GM23338 (cell line): ENCODE measurements at regions not wholly inside any gene's neighbourhood (a gene's known extent, or its start where the extent isn't known, plus 50 kb on each side); places are given as distances from the start of the nearest gene placed in this dataset.

ENCODE experiments used
- ATAC-seq: fragments of 200-7000 bp; cut with Tn5 transposase; 3 replicates; pipeline ENCODE4 v1.9.1; 2020
- DNase-seq: peaks from one replicate; pipeline ENCODE4 v3.0.0-alpha.2; 2015; ENCODE audit warnings: low spot score
- H2AFZ ChIP-seq: fragments of 200-600 bp; sonication (generic); 2 replicates; pipeline ENCODE4 v1.8.0; 2016; ENCODE audit warnings: antibody characterized with exemption, mild to moderate bottlenecking, moderate library complexity
- H3F3A ChIP-seq: fragments of 200-600 bp; sonication (generic); replicated peaks from 2 replicates; pipeline ENCODE4 v1.8.0; 2017; ENCODE audit warnings: antibody characterized with exemption, mixed run types, low read depth
- H3K27ac ChIP-seq: fragments of 200-600 bp; sonication (generic); 2 replicates; pipeline ENCODE4 v1.6.1; 2016; ENCODE audit warnings: low read depth
- H3K27me3 ChIP-seq: fragments of 200-600 bp; sonication (generic); 2 replicates; pipeline ENCODE4 v1.8.0; 2016; ENCODE audit warnings: mild to moderate bottlenecking, mixed run types, moderate library complexity; ENCODE audit not compliant: insufficient read depth
- H3K36me3 ChIP-seq: fragments of 200-600 bp; sonication (generic); 2 replicates; pipeline ENCODE4 v1.8.0; 2016; ENCODE audit warnings: mild to moderate bottlenecking; ENCODE audit not compliant: insufficient read depth
- H3K4me1 ChIP-seq: fragments of 200-600 bp; sonication (generic); 2 replicates; pipeline ENCODE4 v1.8.0; 2016; ENCODE audit warnings: mild to moderate bottlenecking, moderate library complexity; ENCODE audit not compliant: insufficient read depth
- H3K4me2 ChIP-seq: fragments of 200-600 bp; sonication (generic); 2 replicates; pipeline ENCODE4 v1.7.1; 2017; ENCODE audit warnings: mixed run types
- H3K4me3 ChIP-seq: fragments of 200-600 bp; sonication (generic); 2 replicates; pipeline ENCODE4 v1.6.1; 2016; ENCODE audit warnings: mixed run types
- H3K79me2 ChIP-seq: fragments of 200-600 bp; sonication (generic); replicated peaks from 2 replicates; pipeline ENCODE4 v1.8.0; 2017; ENCODE audit warnings: mild to moderate bottlenecking; ENCODE audit not compliant: insufficient read depth
- H3K9me2 ChIP-seq: fragments of 200-600 bp; sonication (generic); 2 replicates; pipeline ENCODE4 v1.8.0; 2017; ENCODE audit not compliant: insufficient read depth
- H4K20me1 ChIP-seq: fragments of 200-600 bp; sonication (generic); replicated peaks from 2 replicates; pipeline ENCODE4 v1.8.0; 2017; ENCODE audit warnings: mild to moderate bottlenecking; ENCODE audit not compliant: insufficient read depth
- H3K27ac Mint-ChIP-seq: 2 replicates; pipeline ENCODE4 v1.8.0; 2020; ENCODE audit warnings: inconsistent platforms, mild to moderate bottlenecking, moderate library complexity, mixed read lengths
- H3K27me3 Mint-ChIP-seq: 3 replicates; pipeline ENCODE4 v1.8.0; 2022; ENCODE audit warnings: low read depth, mild to moderate bottlenecking, moderate library complexity, mixed read lengths, inconsistent platforms; ENCODE audit not compliant: insufficient read depth, poor library complexity
- H3K36me3 Mint-ChIP-seq: 3 replicates; pipeline ENCODE4 v1.8.0; 2021; ENCODE audit warnings: low read depth, mild to moderate bottlenecking, inconsistent platforms, moderate library complexity, mixed read lengths
- H3K4me1 Mint-ChIP-seq: 3 replicates; pipeline ENCODE4 v1.8.0; 2020; ENCODE audit warnings: mild to moderate bottlenecking, inconsistent platforms, mixed read lengths
- H3K4me3 Mint-ChIP-seq: 3 replicates; pipeline ENCODE4 v1.8.0; 2021; ENCODE audit warnings: moderate library complexity, mild to moderate bottlenecking, inconsistent platforms, mixed read lengths
- H3K9me3 Mint-ChIP-seq: 3 replicates; pipeline ENCODE4 v1.8.0; 2020; ENCODE audit warnings: moderate library complexity, mild to moderate bottlenecking, inconsistent platforms, mixed read lengths
- CREB1 ChIP-seq: fragments of 250-450 bp; sonication (Bioruptor Pico); IDR thresholded peaks from 2 replicates; pipeline ENCODE4 v1.5.0; 2020; ENCODE audit warnings: low read depth, mild to moderate bottlenecking, moderate library complexity
- EZH2phosphoT487 ChIP-seq: fragments of 200-600 bp; sonication (generic); IDR thresholded peaks from one replicate; pipeline ENCODE4 v1.8.1; 2018; ENCODE audit warnings: antibody characterized with exemption; ENCODE audit not compliant: unreplicated experiment
- JUNB ChIP-seq: IDR thresholded peaks from one replicate; pipeline ENCODE4 v1.6.1; 2016; ENCODE audit warnings: antibody characterized with exemption; ENCODE audit not compliant: unreplicated experiment
- NANOG ChIP-seq: IDR thresholded peaks from 2 replicates; pipeline ENCODE4 v1.6.1; 2016; ENCODE audit warnings: antibody characterized with exemption, borderline replicate concordance
- POLR2AphosphoS5 ChIP-seq: IDR thresholded peaks from 2 replicates; pipeline ENCODE4 v1.6.1; 2016; ENCODE audit warnings: antibody characterized with exemption, low read depth
- ZNF114 ChIP-seq: fragments of 250-450 bp; sonication (Bioruptor Pico); IDR thresholded peaks from 2 replicates; pipeline ENCODE4 v1.5.0; 2020; ENCODE audit warnings: mild to moderate bottlenecking, moderate library complexity
- ZNF331 ChIP-seq: fragments of 250-450 bp; sonication (Bioruptor Pico); IDR thresholded peaks from 2 replicates; pipeline ENCODE4 v1.5.0; 2020; ENCODE audit warnings: low read depth, mild to moderate bottlenecking, moderate library complexity
- TF ChIP-seq, protein P1 (sequence below): IDR thresholded peaks from 2 replicates; pipeline ENCODE4 v1.6.1; 2016; ENCODE audit warnings: antibody characterized with exemption
- TF ChIP-seq, protein P2 (sequence below): fragments of 250-450 bp; sonication (Bioruptor Pico); IDR thresholded peaks from 2 replicates; pipeline ENCODE4 v1.5.0; 2020; ENCODE audit warnings: mild to moderate bottlenecking, moderate library complexity
- TF ChIP-seq, protein P3 (sequence below): IDR thresholded peaks from one replicate; pipeline ENCODE4 v1.6.1; 2018; ENCODE audit warnings: antibody characterized with exemption; ENCODE audit not compliant: unreplicated experiment

DNA sequence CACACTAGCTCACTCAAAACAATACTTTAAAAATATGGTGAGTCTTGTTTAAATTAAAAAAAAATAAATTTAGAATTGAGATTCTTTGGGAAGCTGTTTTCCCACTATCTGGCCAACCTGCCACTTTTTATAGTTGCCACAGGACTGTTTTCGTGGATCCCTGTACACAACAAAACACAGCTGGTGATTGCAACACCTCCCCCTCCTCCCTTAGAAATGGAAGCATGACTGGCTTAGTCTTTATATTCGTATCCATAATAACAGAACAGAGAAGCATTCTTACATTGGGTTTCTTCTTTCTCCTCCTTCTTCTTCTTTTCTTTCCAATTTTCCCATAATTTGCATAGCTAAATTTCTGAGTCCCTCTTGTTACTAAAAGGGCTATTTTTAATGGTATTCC is 79.5 kb upstream of the GJB6 start:
- Histone ChIP-seq H3F3A (no peaks in the 10 kb centered on the region), H3K27me3 (no peaks in the 10 kb centered on the region), H3K4me3 (no peak overlapping the region), H3K4me2 (no peak overlapping the region), H3K27ac (no peak overlapping the region), H3K4me1 (no peaks in the 10 kb centered on the region), H3K79me2 (no peaks in the 10 kb centered on the region), H2AFZ (no peak overlapping the region), H3K36me3 (no peaks in the 10 kb centered on the region), H4K20me1 (no peaks in the 10 kb centered on the region), H3K9me2 (no peaks in the 10 kb centered on the region)
- DNase-seq, result no peak
- Mint-ChIP-seq H3K36me3 (no peaks in the 10 kb centered on the region), H3K27ac (no peak overlapping the region), H3K4me1 (no peaks in the 10 kb centered on the region), H3K27me3 (no peaks in the 10 kb centered on the region), H3K4me3 (no peak overlapping the region), H3K9me3 (peaks cover 10% of the 10 kb centered on the region)
- no peak for ATAC-seq
- TF ChIP-seq NANOG (no peak), ZNF114 (CRISPR knock-in tag) (no peak)
- TF ChIP-seq, protein P1, sequence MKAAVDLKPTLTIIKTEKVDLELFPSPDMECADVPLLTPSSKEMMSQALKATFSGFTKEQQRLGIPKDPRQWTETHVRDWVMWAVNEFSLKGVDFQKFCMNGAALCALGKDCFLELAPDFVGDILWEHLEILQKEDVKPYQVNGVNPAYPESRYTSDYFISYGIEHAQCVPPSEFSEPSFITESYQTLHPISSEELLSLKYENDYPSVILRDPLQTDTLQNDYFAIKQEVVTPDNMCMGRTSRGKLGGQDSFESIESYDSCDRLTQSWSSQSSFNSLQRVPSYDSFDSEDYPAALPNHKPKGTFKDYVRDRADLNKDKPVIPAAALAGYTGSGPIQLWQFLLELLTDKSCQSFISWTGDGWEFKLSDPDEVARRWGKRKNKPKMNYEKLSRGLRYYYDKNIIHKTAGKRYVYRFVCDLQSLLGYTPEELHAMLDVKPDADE, result no peak

DNA sequence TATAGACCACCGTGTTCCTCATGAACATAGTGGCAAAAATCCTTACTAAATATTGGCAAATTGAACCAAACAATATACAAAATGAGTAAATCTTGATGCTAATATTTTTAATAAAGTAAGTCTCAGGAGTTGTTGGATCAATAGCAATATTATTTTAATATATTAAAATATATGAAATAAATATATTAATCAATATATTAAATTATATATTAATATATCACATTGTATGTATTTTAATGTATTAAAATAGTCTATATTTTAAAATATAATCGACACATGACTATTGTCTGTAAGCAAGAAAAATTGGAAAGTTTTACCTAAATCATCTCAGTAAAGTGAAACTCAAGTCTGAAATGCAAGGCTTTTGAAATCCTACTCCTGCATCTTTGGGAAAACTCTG is 78.9 kb upstream of the GJB6 start:
- Mint-ChIP-seq H3K4me1 (no peaks in the 10 kb centered on the region), H3K27me3 (no peaks in the 10 kb centered on the region), H3K9me3 (peaks cover 10% of the 10 kb centered on the region), H3K27ac (no peak overlapping the region), H3K4me3 (no peak overlapping the region), H3K36me3 (no peaks in the 10 kb centered on the region)
- no peak overlapping the region for H2AFZ ChIP-seq
- no peaks in the 10 kb centered on the region for H4K20me1 ChIP-seq
- DNase-seq (no peak), ATAC-seq (no peak)
- no peak overlapping the region for H3K27ac ChIP-seq
- H3K4me3 ChIP-seq, result no peak overlapping the region
- no peaks in the 10 kb centered on the region for H3K9me2 ChIP-seq
- no peaks in the 10 kb centered on the region for H3F3A ChIP-seq
- no peak overlapping the region for H3K4me2 ChIP-seq
- H3K27me3 ChIP-seq, result no peaks in the 10 kb centered on the region
- H3K4me1 ChIP-seq, result no peaks in the 10 kb centered on the region
- H3K36me3 ChIP-seq, result no peaks in the 10 kb centered on the region
- no peaks in the 10 kb centered on the region for H3K79me2 ChIP-seq
- TF ChIP-seq JUNB (no peak), EZH2phosphoT487 (no peak), CREB1 (CRISPR knock-in tag) (no peak), POLR2AphosphoS5 (no peak), NANOG (no peak), ZNF114 (CRISPR knock-in tag) (no peak), ZNF331 (CRISPR knock-in tag) (no peak)
- TF ChIP-seq, protein P2, sequence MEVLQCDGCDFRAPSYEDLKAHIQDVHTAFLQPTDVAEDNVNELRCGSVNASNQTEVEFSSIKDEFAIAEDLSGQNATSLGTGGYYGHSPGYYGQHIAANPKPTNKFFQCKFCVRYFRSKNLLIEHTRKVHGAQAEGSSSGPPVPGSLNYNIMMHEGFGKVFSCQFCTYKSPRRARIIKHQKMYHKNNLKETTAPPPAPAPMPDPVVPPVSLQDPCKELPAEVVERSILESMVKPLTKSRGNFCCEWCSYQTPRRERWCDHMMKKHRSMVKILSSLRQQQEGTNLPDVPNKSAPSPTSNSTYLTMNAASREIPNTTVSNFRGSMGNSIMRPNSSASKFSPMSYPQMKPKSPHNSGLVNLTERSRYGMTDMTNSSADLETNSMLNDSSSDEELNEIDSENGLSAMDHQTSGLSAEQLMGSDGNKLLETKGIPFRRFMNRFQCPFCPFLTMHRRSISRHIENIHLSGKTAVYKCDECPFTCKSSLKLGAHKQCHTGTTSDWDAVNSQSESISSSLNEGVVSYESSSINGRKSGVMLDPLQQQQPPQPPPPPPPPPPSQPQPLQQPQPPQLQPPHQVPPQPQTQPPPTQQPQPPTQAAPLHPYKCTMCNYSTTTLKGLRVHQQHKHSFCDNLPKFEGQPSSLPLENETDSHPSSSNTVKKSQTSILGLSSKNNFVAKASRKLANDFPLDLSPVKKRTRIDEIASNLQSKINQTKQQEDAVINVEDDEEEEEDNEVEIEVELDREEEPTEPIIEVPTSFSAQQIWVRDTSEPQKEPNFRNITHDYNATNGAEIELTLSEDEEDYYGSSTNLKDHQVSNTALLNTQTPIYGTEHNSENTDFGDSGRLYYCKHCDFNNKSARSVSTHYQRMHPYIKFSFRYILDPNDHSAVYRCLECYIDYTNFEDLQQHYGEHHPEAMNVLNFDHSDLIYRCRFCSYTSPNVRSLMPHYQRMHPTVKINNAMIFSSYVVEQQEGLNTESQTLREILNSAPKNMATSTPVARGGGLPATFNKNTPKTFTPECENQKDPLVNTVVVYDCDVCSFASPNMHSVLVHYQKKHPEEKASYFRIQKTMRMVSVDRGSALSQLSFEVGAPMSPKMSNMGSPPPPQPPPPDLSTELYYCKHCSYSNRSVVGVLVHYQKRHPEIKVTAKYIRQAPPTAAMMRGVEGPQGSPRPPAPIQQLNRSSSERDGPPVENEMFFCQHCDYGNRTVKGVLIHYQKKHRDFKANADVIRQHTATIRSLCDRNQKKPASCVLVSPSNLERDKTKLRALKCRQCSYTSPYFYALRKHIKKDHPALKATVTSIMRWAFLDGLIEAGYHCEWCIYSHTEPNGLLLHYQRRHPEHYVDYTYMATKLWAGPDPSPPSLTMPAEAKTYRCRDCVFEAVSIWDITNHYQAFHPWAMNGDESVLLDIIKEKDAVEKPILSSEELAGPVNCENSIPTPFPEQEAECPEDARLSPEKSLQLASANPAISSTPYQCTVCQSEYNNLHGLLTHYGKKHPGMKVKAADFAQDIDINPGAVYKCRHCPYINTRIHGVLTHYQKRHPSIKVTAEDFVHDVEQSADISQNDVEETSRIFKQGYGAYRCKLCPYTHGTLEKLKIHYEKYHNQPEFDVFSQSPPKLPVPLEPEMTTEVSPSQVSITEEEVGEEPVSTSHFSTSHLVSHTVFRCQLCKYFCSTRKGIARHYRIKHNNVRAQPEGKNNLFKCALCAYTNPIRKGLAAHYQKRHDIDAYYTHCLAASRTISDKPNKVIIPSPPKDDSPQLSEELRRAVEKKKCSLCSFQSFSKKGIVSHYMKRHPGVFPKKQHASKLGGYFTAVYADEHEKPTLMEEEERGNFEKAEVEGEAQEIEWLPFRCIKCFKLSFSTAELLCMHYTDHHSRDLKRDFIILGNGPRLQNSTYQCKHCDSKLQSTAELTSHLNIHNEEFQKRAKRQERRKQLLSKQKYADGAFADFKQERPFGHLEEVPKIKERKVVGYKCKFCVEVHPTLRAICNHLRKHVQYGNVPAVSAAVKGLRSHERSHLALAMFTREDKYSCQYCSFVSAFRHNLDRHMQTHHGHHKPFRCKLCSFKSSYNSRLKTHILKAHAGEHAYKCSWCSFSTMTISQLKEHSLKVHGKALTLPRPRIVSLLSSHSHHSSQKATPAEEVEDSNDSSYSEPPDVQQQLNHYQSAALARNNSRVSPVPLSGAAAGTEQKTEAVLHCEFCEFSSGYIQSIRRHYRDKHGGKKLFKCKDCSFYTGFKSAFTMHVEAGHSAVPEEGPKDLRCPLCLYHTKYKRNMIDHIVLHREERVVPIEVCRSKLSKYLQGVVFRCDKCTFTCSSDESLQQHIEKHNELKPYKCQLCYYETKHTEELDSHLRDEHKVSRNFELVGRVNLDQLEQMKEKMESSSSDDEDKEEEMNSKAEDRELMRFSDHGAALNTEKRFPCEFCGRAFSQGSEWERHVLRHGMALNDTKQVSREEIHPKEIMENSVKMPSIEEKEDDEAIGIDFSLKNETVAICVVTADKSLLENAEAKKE, result no peak
- TF ChIP-seq, protein P3, sequence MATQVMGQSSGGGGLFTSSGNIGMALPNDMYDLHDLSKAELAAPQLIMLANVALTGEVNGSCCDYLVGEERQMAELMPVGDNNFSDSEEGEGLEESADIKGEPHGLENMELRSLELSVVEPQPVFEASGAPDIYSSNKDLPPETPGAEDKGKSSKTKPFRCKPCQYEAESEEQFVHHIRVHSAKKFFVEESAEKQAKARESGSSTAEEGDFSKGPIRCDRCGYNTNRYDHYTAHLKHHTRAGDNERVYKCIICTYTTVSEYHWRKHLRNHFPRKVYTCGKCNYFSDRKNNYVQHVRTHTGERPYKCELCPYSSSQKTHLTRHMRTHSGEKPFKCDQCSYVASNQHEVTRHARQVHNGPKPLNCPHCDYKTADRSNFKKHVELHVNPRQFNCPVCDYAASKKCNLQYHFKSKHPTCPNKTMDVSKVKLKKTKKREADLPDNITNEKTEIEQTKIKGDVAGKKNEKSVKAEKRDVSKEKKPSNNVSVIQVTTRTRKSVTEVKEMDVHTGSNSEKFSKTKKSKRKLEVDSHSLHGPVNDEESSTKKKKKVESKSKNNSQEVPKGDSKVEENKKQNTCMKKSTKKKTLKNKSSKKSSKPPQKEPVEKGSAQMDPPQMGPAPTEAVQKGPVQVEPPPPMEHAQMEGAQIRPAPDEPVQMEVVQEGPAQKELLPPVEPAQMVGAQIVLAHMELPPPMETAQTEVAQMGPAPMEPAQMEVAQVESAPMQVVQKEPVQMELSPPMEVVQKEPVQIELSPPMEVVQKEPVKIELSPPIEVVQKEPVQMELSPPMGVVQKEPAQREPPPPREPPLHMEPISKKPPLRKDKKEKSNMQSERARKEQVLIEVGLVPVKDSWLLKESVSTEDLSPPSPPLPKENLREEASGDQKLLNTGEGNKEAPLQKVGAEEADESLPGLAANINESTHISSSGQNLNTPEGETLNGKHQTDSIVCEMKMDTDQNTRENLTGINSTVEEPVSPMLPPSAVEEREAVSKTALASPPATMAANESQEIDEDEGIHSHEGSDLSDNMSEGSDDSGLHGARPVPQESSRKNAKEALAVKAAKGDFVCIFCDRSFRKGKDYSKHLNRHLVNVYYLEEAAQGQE, result no peak
